ENCODE measurements at regions not wholly inside any gene's neighbourhood (a gene's known extent, or its start where the extent isn't known, plus 50 kb on each side); places are given as distances from the start of the nearest gene placed in this dataset.

- H3F3A ChIP-seq (ENCODE audit: low read length, unreplicated experiment) = no peaks in the 10 kb centered on the region
- no peaks in the 10 kb centered on the region; the same call in 1 of the 2 replicates for H3K4me1 ChIP-seq (ENCODE audit: insufficient read depth, low read length)
- intact Hi-C loops (cut with micrococcal nuclease) = no loop called here
- H3K27me3 ChIP-seq (ENCODE audit: low read length) = no peaks in the 10 kb centered on the region
- no peaks in the 10 kb centered on the region for H4K20me1 ChIP-seq (ENCODE audit: low read length)
- no TSS peak for BruUV-seq (replicated peaks)
- no peaks in the 10 kb centered on the region for H3K9me2 ChIP-seq (replicated peaks; ENCODE audit: low read length)
- ChIA-PET POLR2A (ENCODE audit: unreplicated experiment) (no interaction called here), CTCF (no interaction called here)
- H3K36me3 ChIP-seq (ENCODE audit: low read depth, low read length) = no peaks in the 10 kb centered on the region
- H3K9ac ChIP-seq (ENCODE audit: low read length) = no peak overlapping the region
- TF ChIP-seq EZH2phosphoT487 (IDR thresholded peaks at IDR 0.05; ENCODE audit: borderline replicate concordance, low read length) (no peak), EZH2 (IDR thresholded peaks at IDR 0.05; ENCODE audit: low read length, unreplicated experiment) (no peak)
- H3K4me3 ChIP-seq (ENCODE audit: low read length) = no peak overlapping the region
- no peaks in the 10 kb centered on the region for H3K9me3 ChIP-seq (ENCODE audit: low read length)
- H3K4me2 ChIP-seq (ENCODE audit: low read length) = no peak overlapping the region
- DNase-seq (no peak), ATAC-seq (no peak)
- no peak overlapping the region for H3K27ac ChIP-seq (ENCODE audit: low read length)
- no peak overlapping the region for H2AFZ ChIP-seq (ENCODE audit: low read length)
- no peaks in the 10 kb centered on the region for H3K79me2 ChIP-seq (ENCODE audit: low read length)
Observed at GRCh38 chr13:106789911-106790310, 222.0 kb upstream of the ARGLU1 start.

- Histone ChIP-seq H3K4me2 (ENCODE audit: low read length) (no peak overlapping the region), H3K9me3 (ENCODE audit: low read length) (no peaks in the 10 kb centered on the region), H3K4me3 (ENCODE audit: low read length) (no peak overlapping the region), H3F3A (ENCODE audit: low read length, unreplicated experiment) (no peaks in the 10 kb centered on the region), H4K20me1 (ENCODE audit: low read length) (no peaks in the 10 kb centered on the region), H2AFZ (ENCODE audit: low read length) (no peak overlapping the region), H3K9me2 (replicated peaks; ENCODE audit: low read length) (no peaks in the 10 kb centered on the region), H3K27me3 (ENCODE audit: low read length) (no peaks in the 10 kb centered on the region), H3K9ac (ENCODE audit: low read length) (no peak overlapping the region), H3K27ac (ENCODE audit: low read length) (no peak overlapping the region), H3K36me3 (ENCODE audit: low read depth, low read length) (no peaks in the 10 kb centered on the region), H3K79me2 (ENCODE audit: low read length) (no peaks in the 10 kb centered on the region), H3K4me1 (ENCODE audit: insufficient read depth, low read length) (no peaks in the 10 kb centered on the region)
- no peak for TF ChIP-seq CTCF (conservative IDR thresholded peaks at IDR 0.05; ENCODE audit: low read depth, low read length)
- no peak for TF ChIP-seq EZH2phosphoT487 (IDR thresholded peaks at IDR 0.05; ENCODE audit: borderline replicate concordance, low read length)
- no peak for TF ChIP-seq EZH2 (IDR thresholded peaks at IDR 0.05; ENCODE audit: low read length, unreplicated experiment)
- DNase-seq = no peak
- intact Hi-C loops (cut with micrococcal nuclease) = no loop called here
- no peak for ATAC-seq
- ChIA-PET POLR2A (ENCODE audit: unreplicated experiment) (no interaction called here), CTCF (no interaction called here)
- BruUV-seq (replicated peaks) = no TSS peak
Observed at GRCh38 chr13:106786006-106786563, 218.1 kb upstream of the ARGLU1 start.

- Histone ChIP-seq H3F3A (ENCODE audit: low read length, unreplicated experiment) (no peaks in the 10 kb centered on the region), H3K36me3 (ENCODE audit: low read depth, low read length) (no peaks in the 10 kb centered on the region), H3K9ac (ENCODE audit: low read length) (no peak overlapping the region), H3K27ac (ENCODE audit: low read length) (no peak overlapping the region), H3K4me3 (ENCODE audit: low read length) (no peak overlapping the region), H3K79me2 (ENCODE audit: low read length) (no peaks in the 10 kb centered on the region), H3K4me1 (ENCODE audit: insufficient read depth, low read length) (no peaks in the 10 kb centered on the region), H3K4me2 (ENCODE audit: low read length) (no peak overlapping the region), H4K20me1 (ENCODE audit: low read length) (no peaks in the 10 kb centered on the region), H2AFZ (ENCODE audit: low read length) (no peak overlapping the region), H3K9me3 (ENCODE audit: low read length) (no peaks in the 10 kb centered on the region), H3K27me3 (ENCODE audit: low read length) (peaks cover 23% of the 10 kb centered on the region), H3K9me2 (replicated peaks; ENCODE audit: low read length) (no peaks in the 10 kb centered on the region)
- BruUV-seq (replicated peaks) = no TSS peak
- ATAC-seq (no peak), DNase-seq (no peak)
- intact Hi-C loops (cut with micrococcal nuclease) = no loop called here
- ChIA-PET POLR2A (ENCODE audit: unreplicated experiment) (no interaction called here), CTCF (no interaction called here)
- no peak for TF ChIP-seq CTCF (conservative IDR thresholded peaks at IDR 0.05; ENCODE audit: low read depth, low read length)
- no peak for TF ChIP-seq EZH2phosphoT487 (IDR thresholded peaks at IDR 0.05; ENCODE audit: borderline replicate concordance, low read length)
- no peak for TF ChIP-seq EZH2 (IDR thresholded peaks at IDR 0.05; ENCODE audit: low read length, unreplicated experiment)
Observed at GRCh38 chr13:106774621-106775020, 206.7 kb upstream of the ARGLU1 start.

All from PC-3 (cell line).